ENCODE measurements at regions not wholly inside any gene's neighbourhood (a gene's known extent, or its start where the extent isn't known, plus 50 kb on each side); places are given as distances from the start of the nearest gene placed in this dataset.

- TF ChIP-seq GATA2 (IDR thresholded peaks at IDR 0.05; ENCODE audit: low read depth, low read length) (no peak), GATA3 (IDR thresholded peaks at IDR 0.05; ENCODE audit: low read depth, low read length) (no peak)
Measured at GRCh38 chr21:40947713-40948112, 100.8 kb upstream of the DSCAM start.

DNA sequence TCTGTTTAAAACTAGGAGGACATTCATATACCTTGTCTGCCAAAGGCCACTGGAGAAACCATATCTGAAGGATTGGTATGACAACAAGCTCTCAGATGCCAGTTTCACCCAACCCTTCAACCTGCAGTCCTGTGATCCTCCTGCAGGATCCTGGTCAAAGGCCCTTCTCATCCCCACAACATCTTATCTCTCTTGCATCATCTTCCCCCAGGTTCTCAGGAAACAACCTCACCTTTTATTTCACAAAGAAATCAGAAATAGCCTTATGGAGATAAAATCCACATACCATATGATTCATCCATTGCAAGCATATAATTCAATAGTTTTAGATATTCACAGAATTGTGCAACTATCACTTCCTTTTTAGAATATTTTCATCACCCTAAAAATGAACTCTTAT is 104.0 kb upstream of the DSCAM start:
- TF ChIP-seq GATA3 (IDR thresholded peaks at IDR 0.05; ENCODE audit: low read depth, low read length) (no peak), GATA2 (IDR thresholded peaks at IDR 0.05; ENCODE audit: low read depth, low read length) (no peak)

DNA sequence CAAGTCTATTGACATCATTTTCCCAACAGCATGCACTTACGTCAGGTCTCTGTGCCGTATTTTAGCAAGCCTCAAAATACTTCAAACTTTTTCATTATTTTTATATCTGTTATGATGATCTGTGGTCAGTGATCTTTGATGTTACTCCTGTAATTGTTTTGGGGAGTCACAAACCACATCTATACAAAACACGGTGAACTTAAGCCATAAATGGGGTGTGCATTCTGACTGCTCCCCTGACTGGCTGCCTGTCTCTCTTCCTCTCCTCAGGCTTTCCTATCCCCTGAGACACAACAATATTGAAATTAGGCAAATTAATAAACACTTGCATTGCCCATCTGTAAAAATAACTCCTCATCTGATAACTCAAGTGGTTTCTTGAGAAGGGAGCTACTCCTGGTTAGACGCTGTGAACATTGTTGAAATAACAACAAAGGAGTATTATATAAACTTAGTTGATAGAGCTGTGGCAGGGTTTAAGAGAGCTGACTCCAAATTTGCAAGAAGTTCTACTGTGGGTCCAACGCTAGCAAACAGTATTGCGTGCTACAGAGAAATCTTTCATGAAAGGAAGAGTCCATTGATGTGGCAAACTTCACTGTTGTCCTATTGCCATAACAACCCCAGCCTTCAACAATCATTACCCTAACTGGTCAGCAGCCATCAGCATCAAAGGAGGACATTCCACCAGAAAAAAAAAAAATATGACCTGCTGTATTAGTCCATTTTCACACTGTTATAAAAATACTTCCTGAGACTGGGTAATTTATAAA is 105.8 kb upstream of the DSCAM start:
- TF ChIP-seq GATA3 (IDR thresholded peaks at IDR 0.05; ENCODE audit: low read depth, low read length) (no peak), GATA2 (IDR thresholded peaks at IDR 0.05; ENCODE audit: low read depth, low read length) (no peak)

DNA sequence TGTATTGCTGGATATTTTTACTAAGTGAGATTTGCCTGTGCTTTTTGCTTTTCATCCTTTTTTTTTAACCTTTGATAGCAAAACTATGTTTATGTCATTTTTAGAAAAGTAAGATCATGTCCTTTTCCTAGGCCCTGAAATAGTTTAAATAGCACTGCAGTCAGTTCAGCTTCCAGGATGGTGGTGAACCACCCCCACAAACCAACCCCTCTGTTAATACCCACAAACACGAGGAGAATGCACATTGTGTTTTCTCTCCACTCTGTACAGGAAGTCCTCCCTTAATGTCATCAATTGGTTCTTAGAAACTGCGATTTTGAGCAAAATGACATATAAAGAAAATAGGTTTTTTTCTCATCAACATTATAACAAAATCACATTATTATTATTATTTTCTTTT is 117.7 kb upstream of the DSCAM start:
- TF ChIP-seq GATA2 (IDR thresholded peaks at IDR 0.05; ENCODE audit: low read depth, low read length) (no peak), GATA3 (IDR thresholded peaks at IDR 0.05; ENCODE audit: low read depth, low read length) (no peak)

GRCh38 chr21:40967771-40968170 is 120.8 kb upstream of the DSCAM start:
- no peak for TF ChIP-seq GATA3 (IDR thresholded peaks at IDR 0.05; ENCODE audit: low read depth, low read length)
- no peak for TF ChIP-seq GATA2 (IDR thresholded peaks at IDR 0.05; ENCODE audit: low read depth, low read length)

DNA sequence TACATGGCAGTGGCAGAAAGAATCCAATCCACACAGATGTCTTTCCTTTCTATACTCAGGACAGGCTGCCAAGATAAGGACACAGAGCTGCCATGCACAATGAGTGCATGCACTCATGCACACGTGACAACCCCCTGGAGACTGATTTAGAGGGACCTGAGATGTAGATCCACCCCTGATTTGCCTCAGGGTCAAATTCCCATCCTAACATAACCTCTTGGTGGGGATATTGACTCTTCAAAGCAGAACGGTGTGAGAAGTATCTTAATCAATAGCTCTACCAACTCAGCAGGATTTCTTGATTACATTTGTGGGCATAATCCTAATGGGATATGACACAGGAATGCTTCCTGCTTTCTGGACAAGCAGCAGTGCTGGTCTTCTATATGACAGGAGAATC is 125.2 kb upstream of the DSCAM start:
- TF ChIP-seq GATA3 (IDR thresholded peaks at IDR 0.05; ENCODE audit: low read depth, low read length) (no peak), GATA2 (IDR thresholded peaks at IDR 0.05; ENCODE audit: low read depth, low read length) (no peak)

GRCh38 chr21:40976198-40977109 is 129.5 kb upstream of the DSCAM start:
- TF ChIP-seq GATA3 (IDR thresholded peaks at IDR 0.05; ENCODE audit: low read depth, low read length), result no peak
- no peak for TF ChIP-seq GATA2 (IDR thresholded peaks at IDR 0.05; ENCODE audit: low read depth, low read length)

GRCh38 chr21:40985370-40985769 is 138.4 kb upstream of the DSCAM start:
- TF ChIP-seq GATA2 (IDR thresholded peaks at IDR 0.05; ENCODE audit: low read depth, low read length), result no peak
- no peak for TF ChIP-seq GATA3 (IDR thresholded peaks at IDR 0.05; ENCODE audit: low read depth, low read length)

DNA sequence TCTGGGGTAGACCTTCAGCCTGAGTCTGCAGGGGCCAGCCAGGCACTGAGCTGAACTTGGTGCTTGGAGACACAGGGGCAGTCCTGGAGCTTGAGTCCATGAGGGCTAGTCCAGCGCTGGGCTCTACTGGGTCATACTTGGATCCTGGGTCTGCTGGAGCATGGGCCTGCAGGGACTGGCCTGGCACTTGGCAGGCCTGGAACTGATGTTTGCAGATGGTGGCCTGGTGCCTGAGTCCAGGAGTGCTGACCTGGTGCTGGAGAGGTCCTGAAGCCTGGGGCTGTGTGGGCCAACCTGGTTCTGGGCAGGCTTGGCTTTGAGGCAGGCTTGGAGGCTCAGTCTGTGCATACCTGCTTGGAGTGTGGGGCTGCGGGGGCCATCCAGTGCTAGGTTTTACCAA is 143.4 kb upstream of the DSCAM start:
- no peak for TF ChIP-seq GATA2 (IDR thresholded peaks at IDR 0.05; ENCODE audit: low read depth, low read length)
- TF ChIP-seq GATA3 (IDR thresholded peaks at IDR 0.05; ENCODE audit: low read depth, low read length), result no peak

DNA sequence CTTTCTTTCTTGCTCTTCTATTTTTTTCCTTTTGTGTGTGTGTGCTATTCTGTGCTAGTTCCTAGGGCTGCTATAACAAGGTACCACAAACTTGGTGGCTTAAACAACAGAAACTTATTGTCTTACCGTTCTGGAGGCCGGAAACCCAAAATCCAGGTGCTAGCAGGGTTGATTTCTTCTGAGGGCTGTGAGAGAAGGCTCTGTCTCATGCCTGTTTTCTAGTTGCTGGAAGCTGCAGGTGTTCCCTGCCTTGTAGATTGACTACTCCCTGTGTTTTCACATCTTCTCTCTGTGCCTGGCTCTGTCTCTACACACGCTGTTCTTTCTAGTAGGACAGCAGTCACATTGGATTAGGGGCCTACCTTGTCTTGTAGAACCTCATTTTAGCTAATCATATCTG is 150.9 kb upstream of the DSCAM start:
- TF ChIP-seq GATA3 (IDR thresholded peaks at IDR 0.05; ENCODE audit: low read depth, low read length), result no peak
- no peak for TF ChIP-seq GATA2 (IDR thresholded peaks at IDR 0.05; ENCODE audit: low read depth, low read length)

DNA sequence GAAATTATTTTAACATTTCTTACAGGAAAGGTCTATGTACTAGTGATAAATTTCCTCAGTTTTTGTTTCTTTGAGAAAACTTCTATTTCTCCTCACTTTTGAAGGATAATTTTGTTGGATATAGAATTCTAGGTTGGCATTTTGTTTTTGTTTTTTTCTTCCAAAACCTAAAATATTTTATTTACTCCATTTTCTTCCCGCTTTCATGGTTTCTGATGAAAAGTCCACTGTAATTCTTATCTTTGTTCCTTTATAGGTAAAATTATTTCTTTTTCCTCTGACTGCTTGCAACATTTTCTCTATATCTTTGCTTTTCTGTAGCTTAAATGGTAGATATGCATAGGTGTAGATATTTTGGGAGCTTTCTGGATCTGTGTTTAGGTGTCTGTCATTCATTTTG is 153.9 kb upstream of the DSCAM start:
- TF ChIP-seq GATA2 (IDR thresholded peaks at IDR 0.05; ENCODE audit: low read depth, low read length), result no peak
- TF ChIP-seq GATA3 (IDR thresholded peaks at IDR 0.05; ENCODE audit: low read depth, low read length), result no peak

- TF ChIP-seq GATA3 (IDR thresholded peaks at IDR 0.05; ENCODE audit: low read depth, low read length) (no peak), GATA2 (IDR thresholded peaks at IDR 0.05; ENCODE audit: low read depth, low read length) (no peak)
Measured at GRCh38 chr21:41006636-41007035, 159.7 kb upstream of the DSCAM start.

DNA sequence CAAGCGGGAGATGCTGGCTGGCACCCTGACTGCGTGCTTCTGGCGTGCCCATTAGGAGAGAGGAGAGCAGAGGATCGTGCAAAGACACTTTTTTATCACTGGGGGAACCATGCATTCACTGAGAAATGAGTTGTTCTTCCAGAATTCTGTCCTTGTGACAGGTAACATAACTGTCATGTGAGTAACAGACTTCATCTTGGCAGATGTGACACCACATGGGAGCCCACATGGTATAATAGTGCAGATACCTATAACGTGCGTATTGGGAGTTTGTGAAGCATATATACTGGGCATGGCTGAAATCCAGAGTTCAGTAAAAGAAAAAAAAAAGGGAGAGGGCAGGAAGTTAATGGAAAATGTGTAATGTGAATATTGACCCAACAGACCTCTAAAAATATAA is 159.6 kb upstream of the BACE2 start:
- TF ChIP-seq GATA3 (IDR thresholded peaks at IDR 0.05; ENCODE audit: low read depth, low read length) (no peak), GATA2 (IDR thresholded peaks at IDR 0.05; ENCODE audit: low read depth, low read length) (no peak)

DNA sequence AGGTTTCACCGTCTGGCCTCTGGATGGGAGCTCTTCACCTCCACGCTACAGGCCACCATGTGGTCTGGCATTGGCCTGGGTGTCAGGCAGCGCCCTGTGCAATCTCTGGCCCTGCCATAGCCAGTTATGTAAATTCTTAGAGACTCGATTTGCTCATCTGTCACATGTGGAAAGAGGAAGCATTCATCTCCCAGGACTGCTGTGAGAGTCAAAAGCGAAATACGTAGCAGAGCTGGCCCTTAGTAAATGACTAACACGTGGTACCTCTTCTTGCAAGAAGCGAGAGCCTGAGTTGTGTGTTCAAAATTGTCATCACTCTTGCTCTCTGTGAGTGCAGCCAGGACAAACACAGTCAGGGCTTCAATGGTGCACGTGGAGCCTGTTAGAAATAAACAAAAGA is 159.0 kb upstream of the BACE2 start:
- no peak for TF ChIP-seq GATA2 (IDR thresholded peaks at IDR 0.05; ENCODE audit: low read depth, low read length)
- TF ChIP-seq GATA3 (IDR thresholded peaks at IDR 0.05; ENCODE audit: low read depth, low read length), result no peak

All from SH-SY5Y (cell line).